HEK293 (cell line): ENCODE measurements at regions not wholly inside any gene's neighbourhood (a gene's known extent, or its start where the extent isn't known, plus 50 kb on each side); places are given as distances from the start of the nearest gene placed in this dataset.

Experiments
- CTCF ChIA-PET: fragments of 350-600 bp; formaldehyde crosslinking; extraction: SDS; loops from one replicate; lab custom pipeline; 2021; ENCODE audit warnings: antibody characterized with exemption; lab: Yijun Ruan, JAX
- POLR2A ChIA-PET: fragments of 300-600 bp; formaldehyde crosslinking; extraction: SDS; loops from one replicate; lab custom pipeline; 2020; ENCODE audit warnings: antibody characterized with exemption, inconsistent platforms; lab: Yijun Ruan, JAX
- H3K27ac ChIP-seq: fragments of 200-500 bp; sonication (Bioruptor generic); 2 replicates; pipeline ENCODE4 v1.5.1; 2014; ENCODE audit warnings: low read depth, low read length, control low read depth, inconsistent platforms; ENCODE audit errors: extremely low read depth
- H3K36me3 ChIP-seq, 2 experiments: fragments of 200-500 bp in 1 of 2; sonication (Bioruptor generic) in 1 of 2; 1 replicate in 1 of 2; 2 replicates in 1 of 2; pipeline ENCODE4 v1.5.1; 2014 to 2017; ENCODE audit warnings: inconsistent platforms in 2 of 2, low read length in 2 of 2; ENCODE audit not compliant: control insufficient read depth in 2 of 2, insufficient read depth in 1 of 2
- H3K4me1 ChIP-seq: fragments of 200-500 bp; sonication (Bioruptor generic); 2 replicates; pipeline ENCODE4 v1.5.1; 2014; ENCODE audit warnings: mild to moderate bottlenecking, low read length, inconsistent platforms; ENCODE audit not compliant: control insufficient read depth, insufficient read depth
- H3K4me3 ChIP-seq: 2 replicates; pipeline ENCODE4 v1.5.1; 2011; ENCODE audit warnings: low read depth, mild to moderate bottlenecking, control low read depth, low read length, moderate library complexity
- H3K9me3 ChIP-seq: fragments of 200-500 bp; sonication (Bioruptor generic); 2 replicates; pipeline ENCODE4 v1.5.1; 2014; ENCODE audit warnings: low read depth, low read length, inconsistent platforms; ENCODE audit not compliant: control insufficient read depth, insufficient read depth
- HOXA7 ChIP-seq: sonication (generic); formaldehyde crosslinking; IDR thresholded peaks from 2 replicates; pipeline ENCODE4 v1.8.1; 2022; ENCODE audit warnings: missing genetic modification reagents, borderline replicate concordance
- KLF10 ChIP-seq: fragments of 450-650 bp; IDR thresholded peaks from 2 replicates; pipeline ENCODE4 v1.5.1; 2018; ENCODE audit warnings: missing biosample characterization, mild to moderate bottlenecking, missing genetic modification characterization
- KLF17 ChIP-seq: fragments of 450-650 bp; formaldehyde crosslinking; IDR thresholded peaks from 2 replicates; pipeline ENCODE4 v1.5.1; 2016; ENCODE audit warnings: missing biosample characterization, missing genetic modification characterization
- RBAK ChIP-seq: fragments of 450-650 bp; formaldehyde crosslinking; IDR thresholded peaks from 2 replicates; pipeline ENCODE4 v1.5.1; 2016; ENCODE audit warnings: missing biosample characterization, missing genetic modification characterization
- ZBTB26 ChIP-seq: fragments of 450-650 bp; formaldehyde crosslinking; optimal IDR thresholded peaks from 2 replicates; pipeline ENCODE3; 2016; ENCODE audit warnings: missing biosample characterization, mild to moderate bottlenecking, missing genetic modification characterization
- ZNF112 ChIP-seq: fragments of 450-650 bp; formaldehyde crosslinking; IDR thresholded peaks from 2 replicates; pipeline ENCODE4 v1.5.0; 2017; ENCODE audit warnings: missing biosample characterization, missing genetic modification characterization
- ZNF132 ChIP-seq: fragments of 450-650 bp; formaldehyde crosslinking; IDR thresholded peaks from 2 replicates; pipeline ENCODE4 v1.5.1; 2017; ENCODE audit warnings: missing biosample characterization, missing genetic modification characterization, borderline replicate concordance
- ZNF202 ChIP-seq: fragments of 450-650 bp; formaldehyde crosslinking; IDR thresholded peaks from 2 replicates; pipeline ENCODE4 v1.5.1; 2016; ENCODE audit warnings: missing biosample characterization, missing genetic modification characterization, borderline replicate concordance
- ZNF214 ChIP-seq: fragments of 450-650 bp; formaldehyde crosslinking; IDR thresholded peaks from 2 replicates; pipeline ENCODE4 v1.5.1; 2017; ENCODE audit warnings: missing biosample characterization, mild to moderate bottlenecking, missing genetic modification characterization, borderline replicate concordance
- ZNF221 ChIP-seq: fragments of 450-650 bp; formaldehyde crosslinking; IDR thresholded peaks from 2 replicates; pipeline ENCODE4 v1.5.1; 2017; ENCODE audit warnings: missing biosample characterization, missing genetic modification characterization, borderline replicate concordance
- ZNF274 ChIP-seq, 2 experiments: fragments of 200-500 bp in 1 of 2; fragments of 450-650 bp in 1 of 2; sonication (Bioruptor generic) in 1 of 2; formaldehyde crosslinking in 1 of 2; IDR thresholded peaks; 2 replicates each; pipeline versions ENCODE4 v1.5.1 to v1.6.1; 2014 to 2016; ENCODE audit warnings: borderline replicate concordance in 1 of 2, inconsistent platforms in 1 of 2, low read length in 1 of 2, missing biosample characterization in 1 of 2, missing genetic modification characterization in 1 of 2
- ZNF280D ChIP-seq: fragments of 450-650 bp; formaldehyde crosslinking; IDR thresholded peaks from 2 replicates; pipeline ENCODE4 v1.5.1; 2016; ENCODE audit warnings: missing biosample characterization, missing genetic modification characterization
- ZNF37A ChIP-seq: fragments of 450-650 bp; IDR thresholded peaks from 2 replicates; pipeline ENCODE4 v1.5.1; 2018; ENCODE audit warnings: missing biosample characterization, missing genetic modification characterization
- ZNF398 ChIP-seq: fragments of 450-650 bp; formaldehyde crosslinking; IDR thresholded peaks from 2 replicates; pipeline ENCODE4 v1.5.1; 2017; ENCODE audit warnings: missing biosample characterization, missing genetic modification characterization
- ZNF423 ChIP-seq: fragments of 450-650 bp; formaldehyde crosslinking; IDR thresholded peaks from 2 replicates; pipeline ENCODE4 v1.5.1; 2016; ENCODE audit warnings: missing biosample characterization, missing genetic modification characterization
- ZNF626 ChIP-seq: fragments of 450-650 bp; sonication (Bioruptor Pico); formaldehyde crosslinking; IDR thresholded peaks from 2 replicates; pipeline ENCODE4 v1.5.1; 2018; ENCODE audit warnings: missing biosample characterization, missing genetic modification characterization, inconsistent platforms
- ZNF792 ChIP-seq: fragments of 450-650 bp; formaldehyde crosslinking; IDR thresholded peaks from 2 replicates; pipeline ENCODE4 v1.5.1; 2016; ENCODE audit warnings: missing biosample characterization, missing genetic modification characterization
- ZSCAN18 ChIP-seq: fragments of 450-650 bp; formaldehyde crosslinking; IDR thresholded peaks from 2 replicates; pipeline ENCODE4 v1.5.1; 2016; ENCODE audit warnings: missing biosample characterization, missing genetic modification characterization

GRCh38 chr4:65839164-65839931 lies 169.1 kb upstream of the EPHA5 start:
- no peak overlapping the region for H3K27ac ChIP-seq
- TF ChIP-seq ZNF202 (tag by site-specific recombination) (no peak), ZNF132 (tag by site-specific recombination) (no peak), ZNF221 (tag by site-specific recombination) (no peak)
- no peak overlapping the region for H3K4me3 ChIP-seq
- H3K4me1 ChIP-seq, result no peaks in the 10 kb centered on the region
- no peaks in the 10 kb centered on the region for H3K9me3 ChIP-seq
- ChIA-PET POLR2A (no interaction called here), CTCF (no interaction called here)
- no peaks in the 10 kb centered on the region for H3K36me3 ChIP-seq

GRCh38 chr4:65834707-65835106 lies 164.4 kb upstream of the EPHA5 start:
- no peak overlapping the region for H3K4me3 ChIP-seq
- TF ChIP-seq ZNF37A (no peak), KLF17 (tag by site-specific recombination) (no peak), ZNF112 (tag by site-specific recombination) (no peak), HOXA7 (CRISPR knock-in tag) (no peak), ZNF423 (no peak), RBAK (tag by site-specific recombination) (no peak), ZNF280D (tag by site-specific recombination) (no peak), KLF10 (tag by site-specific recombination) (no peak), ZNF626 (tag by site-specific recombination) (no peak), ZNF274 (IDR thresholded peaks at IDR 0.05; ENCODE audit: low read length) (no peak), ZNF274 (tag by site-specific recombination; IDR thresholded peaks at IDR 0.05; ENCODE audit: borderline replicate concordance) (no peak), ZSCAN18 (tag by site-specific recombination) (no peak), ZNF214 (tag by site-specific recombination) (no peak), ZNF398 (tag by site-specific recombination) (no peak), ZBTB26 (tag by site-specific recombination) (no peak), ZNF221 (tag by site-specific recombination) (no peak), ZNF792 (tag by site-specific recombination) (no peak)
- TF ChIP-seq, all 188 proteins: peak for 0
- H3K36me3 ChIP-seq, result no peaks in the 10 kb centered on the region
- CTCF ChIA-PET, result no interaction called here
- H3K4me1 ChIP-seq, result no peaks in the 10 kb centered on the region
- no peaks in the 10 kb centered on the region for H3K9me3 ChIP-seq
- no peak overlapping the region for H3K27ac ChIP-seq
- POLR2A ChIA-PET, result no interaction called here
